ENCODE measurements at regions not wholly inside any gene's neighbourhood (a gene's known extent, or its start where the extent isn't known, plus 50 kb on each side); places are given as distances from the start of the nearest gene placed in this dataset.

- TF ChIP-seq POLR2A (IDR thresholded peaks at IDR 0.05; ENCODE audit: low read depth, low read length) (no peak), TAF1 (IDR thresholded peaks at IDR 0.05; ENCODE audit: borderline replicate concordance, low read depth, low read length) (no peak)
Measured at GRCh38 chr2:49661809-49662208, 507.5 kb upstream of the FSHR start.

All from GM12892 (cell line).